Gastrocnemius medialis (tissue), 4 donors: ENCODE measurements at regions not wholly inside any gene's neighbourhood (a gene's known extent, or its start where the extent isn't known, plus 50 kb on each side); places are given as distances from the start of the nearest gene placed in this dataset.

Source experiments
- POLR2A ChIP-seq, 2 donors: fragments of 450-650 bp; IDR thresholded peaks; one replicate each; pipeline ENCODE4 v1.6.1; 2017; ENCODE audit warnings: antibody characterized with exemption in 2 of 2, mild to moderate bottlenecking in 2 of 2, moderate library complexity in 2 of 2
- TF ChIP-seq, protein P1 (sequence below), 5 experiments: fragments of 450-650 bp in 3 of 5; fragments of 200-600 bp in 2 of 5; sonication (generic) in 2 of 5; IDR thresholded peaks in 4 of 5; conservative IDR thresholded peaks in 1 of 5; 1 replicate in 4 of 5; 2 replicates in 1 of 5; pipeline ENCODE4 v1.5.1; 2016 to 2019; ENCODE audit warnings: antibody characterized with exemption in 5 of 5, mild to moderate bottlenecking in 3 of 5, moderate library complexity in 3 of 5

DNA sequence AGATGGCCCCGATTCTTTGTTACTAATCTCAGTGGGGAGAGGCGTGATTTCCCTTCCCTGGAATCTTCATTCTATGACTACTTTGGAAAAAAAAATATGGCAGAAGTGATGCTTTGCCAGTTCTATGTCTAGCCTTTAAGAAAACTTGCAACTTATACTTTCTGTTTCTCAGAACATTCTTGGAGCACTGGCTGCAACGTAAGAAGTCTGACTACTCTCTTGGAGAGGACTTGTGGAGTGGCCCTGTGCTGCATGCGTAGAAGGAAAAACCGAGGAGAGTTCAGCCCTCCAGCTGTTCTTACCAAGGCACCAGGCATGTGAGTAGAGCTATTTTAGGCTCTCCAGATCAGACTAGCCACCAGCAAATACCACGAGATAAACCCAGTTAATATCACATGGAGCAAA, 77.6 kb upstream of the STXBP5 start:
- peak in 1 of 2 donors; percentile 47 for TF ChIP-seq POLR2A (IDR thresholded peaks at IDR 0.05)
- TF ChIP-seq, protein P1, sequence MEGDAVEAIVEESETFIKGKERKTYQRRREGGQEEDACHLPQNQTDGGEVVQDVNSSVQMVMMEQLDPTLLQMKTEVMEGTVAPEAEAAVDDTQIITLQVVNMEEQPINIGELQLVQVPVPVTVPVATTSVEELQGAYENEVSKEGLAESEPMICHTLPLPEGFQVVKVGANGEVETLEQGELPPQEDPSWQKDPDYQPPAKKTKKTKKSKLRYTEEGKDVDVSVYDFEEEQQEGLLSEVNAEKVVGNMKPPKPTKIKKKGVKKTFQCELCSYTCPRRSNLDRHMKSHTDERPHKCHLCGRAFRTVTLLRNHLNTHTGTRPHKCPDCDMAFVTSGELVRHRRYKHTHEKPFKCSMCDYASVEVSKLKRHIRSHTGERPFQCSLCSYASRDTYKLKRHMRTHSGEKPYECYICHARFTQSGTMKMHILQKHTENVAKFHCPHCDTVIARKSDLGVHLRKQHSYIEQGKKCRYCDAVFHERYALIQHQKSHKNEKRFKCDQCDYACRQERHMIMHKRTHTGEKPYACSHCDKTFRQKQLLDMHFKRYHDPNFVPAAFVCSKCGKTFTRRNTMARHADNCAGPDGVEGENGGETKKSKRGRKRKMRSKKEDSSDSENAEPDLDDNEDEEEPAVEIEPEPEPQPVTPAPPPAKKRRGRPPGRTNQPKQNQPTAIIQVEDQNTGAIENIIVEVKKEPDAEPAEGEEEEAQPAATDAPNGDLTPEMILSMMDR (IDR thresholded peaks at IDR 0.05 in 4 of 5, conservative IDR thresholded peaks at IDR 0.05 in 1 of 5): no peak
